ENCODE measurements at regions not wholly inside any gene's neighbourhood (a gene's known extent, or its start where the extent isn't known, plus 50 kb on each side); places are given as distances from the start of the nearest gene placed in this dataset.

- CTCF ChIA-PET (ENCODE audit: low intra/inter-chr PET ratio): no interaction called here
- POLR2A ChIA-PET: no interaction called here
- Histone ChIP-seq H3K36me3 (ENCODE audit: control insufficient read depth, insufficient read depth, low read length) (no peaks in the 10 kb centered on the region), H3K27me3 (ENCODE audit: control insufficient read depth in 2 of 2, insufficient read depth in 2 of 2, low read length in 2 of 2) (no peaks in the 10 kb centered on the region), H3K9ac (ENCODE audit: insufficient read depth in 1 of 2, low read depth in 2 of 2, low read length in 2 of 2) (no peak overlapping the region), H3K4me2 (ENCODE audit: insufficient read depth, low read length) (no peak overlapping the region), H3K27ac (ENCODE audit: extremely low read depth, low read depth, low read length) (no peak overlapping the region), H2AFZ (ENCODE audit: low read depth, low read length) (no peak overlapping the region), H3K4me3 (no peak overlapping the region), H3K9me1 (ENCODE audit: control insufficient read depth, insufficient read depth, low read length) (no peaks in the 10 kb centered on the region), H3K79me2 (ENCODE audit: control insufficient read depth, insufficient read depth, low read length) (no peaks in the 10 kb centered on the region), H4K20me1 (replicated peaks; ENCODE audit: control insufficient read depth, insufficient read depth, low read length) (no peaks in the 10 kb centered on the region), H3K9me3 (replicated peaks; ENCODE audit: control insufficient read depth, insufficient read depth, low read depth, low read length) (no peaks in the 10 kb centered on the region), H3K4me1 (replicated peaks in 1 of 2; ENCODE audit: control insufficient read depth in 2 of 2, insufficient read depth in 2 of 2, low read length in 2 of 2) (no peaks in the 10 kb centered on the region)
- WGBS (ENCODE audit: insufficient coverage, low coverage, missing lambda C conversion rate): 0% methylated on average over 1 of the region's 6 CpGs
- no peak for FAIRE-seq
- DNase-seq (ENCODE audit: extremely low read depth in 1 of 4, low spot score in 3 of 4): peak in 1 of 4 experiments; percentile 4
- ATAC-seq: no peak
- intact Hi-C loops (cut with micrococcal nuclease) (no loop called here), in situ Hi-C loops (cut with MboI) (no loop called here)
- no TSS peak for BruUV-seq (replicated peaks)
- no peak for TF ChIP-seq E2F4 (CRISPR knock-in tag; IDR thresholded peaks at IDR 0.05; ENCODE audit: low read depth)
- no peak for TF ChIP-seq MTA2 (IDR thresholded peaks at IDR 0.05; ENCODE audit: low read depth)
- no peak for TF ChIP-seq XRCC3 (IDR thresholded peaks at IDR 0.05)
- TF ChIP-seq HLTF (IDR thresholded peaks at IDR 0.05): no peak
- no peak for TF ChIP-seq MAFF (IDR thresholded peaks at IDR 0.05; ENCODE audit: low read length)
- no peak for TF ChIP-seq FUS (optimal IDR thresholded peaks at IDR 0.05; ENCODE audit: low read depth, low read length)
- no peak for TF ChIP-seq TFAP4 (CRISPR knock-in tag; IDR thresholded peaks at IDR 0.05; ENCODE audit: borderline replicate concordance)
- no peak for TF ChIP-seq RCOR1 (IDR thresholded peaks at IDR 0.05; ENCODE audit: borderline replicate concordance in 1 of 2, low read depth in 2 of 2, low read length in 2 of 2)
- no peak for TF ChIP-seq MAFG (tag; conservative IDR thresholded peaks at IDR 0.05)
- TF ChIP-seq CREB1 (IDR thresholded peaks at IDR 0.05): no peak
- no peak for TF ChIP-seq CREB1 (CRISPR knock-in tag; IDR thresholded peaks at IDR 0.05)
- no peak for TF ChIP-seq MTF1 (CRISPR knock-in tag; IDR thresholded peaks at IDR 0.05; ENCODE audit: borderline replicate concordance)
- TF ChIP-seq BDP1 (IDR thresholded peaks at IDR 0.05; ENCODE audit: insufficient read depth, insufficient read length): no peak
- no peak for TF ChIP-seq MITF (IDR thresholded peaks at IDR 0.05)
- TF ChIP-seq CHD1 (IDR thresholded peaks at IDR 0.05; ENCODE audit: low read length): no peak
Observed at GRCh38 chrX:45811326-45811725, 610.6 kb upstream of the DIPK2B start.
